A549 (cell line): ENCODE measurements at regions not wholly inside any gene's neighbourhood (a gene's known extent, or its start where the extent isn't known, plus 50 kb on each side); places are given as distances from the start of the nearest gene placed in this dataset.

Experiments
- ATAC-seq, 2 experiments: fragments of 200-7000 bp in 1 of 2; fragments of >200 bp in 1 of 2; cut with Nextera tagmentation in 1 of 2; cut with Tn5 transposase in 1 of 2; 3 replicates each; pipeline versions ENCODE4 v1.8.0 to v1.9.1; 2018 to 2020; ENCODE audit warnings: mild to moderate bottlenecking in 1 of 2, moderate library complexity in 1 of 2
- CTCF ChIA-PET: fragments of 300-600 bp; sonication (Branson Sonifier 250); formaldehyde crosslinking; extraction: SDS; loops from one replicate; lab custom pipeline; 2021; ENCODE audit warnings: antibody characterized with exemption, inconsistent platforms; lab: Yijun Ruan, JAX
- POLR2A ChIA-PET: fragments of 350-600 bp; formaldehyde crosslinking; extraction: SDS; loops from one replicate; lab custom pipeline; 2021; ENCODE audit warnings: antibody characterized with exemption, inconsistent platforms; lab: Yijun Ruan, JAX
- DNase-seq, 2 experiments: peaks; one replicate each; pipeline versions ENCODE4 v3.0.0 to v3.0.0-alpha.2; 2011 to 2016; ENCODE audit warnings: low read depth in 1 of 2, low spot score in 1 of 2
- FAIRE-seq: peaks from 2 replicates; lab custom pipeline; 2011; peaks lifted over from hg19 to GRCh38; lab: Jason Lieb, UNC
- H3K27ac ChIP-seq, 2 experiments: fragments of >200 bp; sonication (Bioruptor Twin); formaldehyde crosslinking; 3 replicates each; pipeline ENCODE4 v1.5.1; 2016 to 2017
- H3K4me1 ChIP-seq: fragments of >200 bp; sonication (Bioruptor Twin); formaldehyde crosslinking; 3 replicates; pipeline ENCODE4 v1.6.1; 2016
- H3K4me2 ChIP-seq: fragments of >200 bp; sonication (Bioruptor Twin); formaldehyde crosslinking; 3 replicates; pipeline ENCODE4 v1.6.1; 2016
- H3K4me3 ChIP-seq: fragments of >200 bp; sonication (Bioruptor Twin); formaldehyde crosslinking; 3 replicates; pipeline ENCODE4 v1.5.1; 2016
- H3K9me3 ChIP-seq: fragments of >200 bp; sonication (Bioruptor Twin); formaldehyde crosslinking; 3 replicates; pipeline ENCODE4 v1.6.1; 2016
- CBX2 ChIP-seq: fragments of 200-600 bp; sonication (generic); IDR thresholded peaks from 2 replicates; pipeline ENCODE4 v1.6.1; 2016; ENCODE audit warnings: low read depth, mild to moderate bottlenecking, borderline replicate concordance
- CEBPB ChIP-seq, 2 experiments: fragments of >200 bp in 1 of 2; sonication (Bioruptor Twin) in 1 of 2; formaldehyde crosslinking in 1 of 2; IDR thresholded peaks; 2 replicates each; pipeline ENCODE4 v1.6.1; 2012 to 2016
- E2F6 ChIP-seq: IDR thresholded peaks from 2 replicates; pipeline ENCODE4 v1.6.1; 2012; ENCODE audit warnings: low read depth, borderline replicate concordance
- EHF ChIP-seq: fragments of 250-450 bp; sonication (Bioruptor Pico); IDR thresholded peaks from 2 replicates; pipeline ENCODE4 v1.5.0; 2020; ENCODE audit warnings: mild to moderate bottlenecking
- EHMT2 ChIP-seq: fragments of 200-600 bp; sonication (generic); IDR thresholded peaks from 2 replicates; pipeline ENCODE4 v1.6.1; 2016; ENCODE audit warnings: antibody characterized with exemption, low read depth, mild to moderate bottlenecking, moderate library complexity
- ELK1 ChIP-seq: fragments of 150-350 bp; IDR thresholded peaks from 2 replicates; pipeline ENCODE4 v1.6.1; 2014; ENCODE audit warnings: low read depth, mild to moderate bottlenecking, low read length
- FOSL2 ChIP-seq, 2 experiments: fragments of 450-650 bp in 1 of 2; fragments of >200 bp in 1 of 2; sonication (Bioruptor Twin) in 1 of 2; formaldehyde crosslinking; IDR thresholded peaks; 2 replicates each; pipeline versions ENCODE4 v1.5.0 to v1.6.1; 2016 to 2020; ENCODE audit warnings: mild to moderate bottlenecking in 1 of 2, moderate library complexity in 1 of 2
- HEYL ChIP-seq: fragments of 250-450 bp; sonication (Bioruptor Pico); IDR thresholded peaks from 2 replicates; pipeline ENCODE4 v1.8.0; 2021; ENCODE audit warnings: mild to moderate bottlenecking, moderate library complexity
- HOXB13 ChIP-seq: fragments of 250-450 bp; sonication (Bioruptor Pico); IDR thresholded peaks from 2 replicates; pipeline ENCODE4 v1.5.0; 2020; ENCODE audit warnings: low read depth, mild to moderate bottlenecking, moderate library complexity
- HOXB5 ChIP-seq: fragments of 250-450 bp; sonication (Bioruptor Pico); IDR thresholded peaks from 2 replicates; pipeline ENCODE4 v1.5.0; 2020; ENCODE audit warnings: mild to moderate bottlenecking, moderate library complexity
- JUN ChIP-seq, 2 experiments: fragments of >200 bp; sonication (Bioruptor Twin); formaldehyde crosslinking; IDR thresholded peaks; 2 replicates in 1 of 2; 3 replicates in 1 of 2; pipeline ENCODE4 v1.6.1; 2016 to 2017
- JUNB ChIP-seq: fragments of >200 bp; sonication (Bioruptor Twin); formaldehyde crosslinking; IDR thresholded peaks from 2 replicates; pipeline ENCODE4 v1.6.1; 2016
- KDM5A ChIP-seq: fragments of 200-600 bp; sonication (generic); IDR thresholded peaks from 2 replicates; pipeline ENCODE4 v1.6.1; 2016; ENCODE audit warnings: antibody characterized with exemption, mild to moderate bottlenecking
- MAFK ChIP-seq: fragments of 450-650 bp; IDR thresholded peaks from 2 replicates; pipeline ENCODE4 v1.6.1; 2014; ENCODE audit not compliant: partially characterized antibody
- MYC ChIP-seq: IDR thresholded peaks from 2 replicates; pipeline ENCODE4 v1.6.1; 2012; ENCODE audit warnings: mild to moderate bottlenecking, inconsistent platforms, low read length, improper control_type of control experiment, borderline replicate concordance
- NPAS2 ChIP-seq: fragments of 250-450 bp; sonication (Bioruptor Pico); IDR thresholded peaks from 2 replicates; pipeline ENCODE4 v1.8.0; 2022; ENCODE audit warnings: mild to moderate bottlenecking, moderate library complexity, borderline replicate concordance
- NR3C1 ChIP-seq: fragments of >200 bp; sonication (Bioruptor Twin); formaldehyde crosslinking; IDR thresholded peaks from 3 replicates; pipeline ENCODE4 v1.6.1; 2017
- PBX3 ChIP-seq: IDR thresholded peaks from 2 replicates; pipeline ENCODE4 v1.6.1; 2012
- PHF8 ChIP-seq: fragments of 200-600 bp; sonication (generic); IDR thresholded peaks from 2 replicates; pipeline ENCODE4 v1.6.1; 2016; ENCODE audit warnings: low read depth, mild to moderate bottlenecking, antibody characterized with exemption, moderate library complexity, borderline replicate concordance
- POLR2A ChIP-seq: IDR thresholded peaks from 2 replicates; pipeline ENCODE4 v1.6.1; 2012; ENCODE audit warnings: mild to moderate bottlenecking, low read length
- POLR2AphosphoS2 ChIP-seq: conservative IDR thresholded peaks from 2 replicates; pipeline ENCODE4 v1.6.1; 2012; ENCODE audit warnings: low read length, improper control_type of control experiment, inconsistent platforms
- RAD21 ChIP-seq, 2 experiments: fragments of >200 bp in 1 of 2; sonication (Bioruptor Twin) in 1 of 2; formaldehyde crosslinking in 1 of 2; IDR thresholded peaks in 1 of 2; conservative IDR thresholded peaks in 1 of 2; 2 replicates in 1 of 2; 3 replicates in 1 of 2; pipeline ENCODE4 v1.6.1; 2012 to 2018; ENCODE audit warnings: inconsistent platforms in 1 of 2
- RCOR1 ChIP-seq: fragments of 150-350 bp; IDR thresholded peaks from 2 replicates; pipeline ENCODE4 v1.6.1; 2014; ENCODE audit warnings: antibody characterized with exemption, low read length, low read depth
- REST ChIP-seq: fragments of 200-600 bp; sonication (generic); IDR thresholded peaks from 2 replicates; pipeline ENCODE4 v1.6.1; 2016; ENCODE audit warnings: antibody characterized with exemption, mild to moderate bottlenecking, moderate library complexity
- RNF2 ChIP-seq: fragments of 200-600 bp; sonication (generic); IDR thresholded peaks from 2 replicates; pipeline ENCODE4 v1.6.1; 2016; ENCODE audit warnings: low read depth, mild to moderate bottlenecking, antibody characterized with exemption, moderate library complexity, borderline replicate concordance
- USF2 ChIP-seq: fragments of 450-650 bp; IDR thresholded peaks from 2 replicates; pipeline ENCODE4 v1.6.1; 2014; ENCODE audit warnings: antibody characterized with exemption
- ZC3H11A ChIP-seq: fragments of 450-650 bp; IDR thresholded peaks from 2 replicates; pipeline ENCODE4 v1.6.1; 2014; ENCODE audit warnings: antibody characterized with exemption, mild to moderate bottlenecking
- WGBS: methylation state at CpG from one replicate; pipeline ENCODE4 v1.1.6; 2017; ENCODE audit errors: missing lambda C conversion rate; 5-methylcytosine and 5-hydroxymethylcytosine counted together

- TF ChIP-seq REST = no peak
- no peak for TF ChIP-seq POLR2AphosphoS2
- no peak for TF ChIP-seq JUN (IDR thresholded peaks at IDR 0.05)
- TF ChIP-seq, all 56 proteins: peak for 0
Measured at GRCh38 chr2:126344493-126344892, 311.5 kb upstream of the GYPC start (continued).

GRCh38 chr2:126345691-126346090, 310.3 kb upstream of the GYPC start:
- FAIRE-seq = no peak

GRCh38 chr2:126356631-126357030, 299.3 kb upstream of the GYPC start:
- H3K27ac ChIP-seq = no peak overlapping the region
- FAIRE-seq (no peak), ATAC-seq (no peak)
- ChIA-PET CTCF (no interaction called here), POLR2A (no interaction called here)
- H3K4me1 ChIP-seq = no peaks in the 10 kb centered on the region
- H3K9me3 ChIP-seq = no peaks in the 10 kb centered on the region
- no peak overlapping the region for H3K4me3 ChIP-seq
- H3K4me2 ChIP-seq = no peak overlapping the region
- no peak for TF ChIP-seq CBX2
- TF ChIP-seq, all 56 proteins: peak for 0
- DNase-seq = no peak
- WGBS = 3% methylated on average over 2 of the region's 2 CpGs

More at GRCh38 chr2:126345691-126346090, 310.3 kb upstream of the GYPC start:
- Histone ChIP-seq H3K4me2 (no peak overlapping the region), H3K4me1 (no peaks in the 10 kb centered on the region), H3K9me3 (no peaks in the 10 kb centered on the region), H3K4me3 (no peak overlapping the region), H3K27ac (no peak overlapping the region)
- 0% methylated on average over 1 of the region's 1 CpG for WGBS
- CTCF ChIA-PET = no interaction called here
- ATAC-seq = no peak
- TF ChIP-seq NPAS2 (CRISPR knock-in tag) (no peak), PHF8 (no peak), FOSL2 (IDR thresholded peaks at IDR 0.05) (no peak), FOSL2 (CRISPR knock-in tag; IDR thresholded peaks at IDR 0.05) (no peak), E2F6 (no peak), RNF2 (no peak), RAD21 (conservative IDR thresholded peaks at IDR 0.05 in 1 of 2, IDR thresholded peaks at IDR 0.05 in 1 of 2) (no peak), HOXB5 (CRISPR knock-in tag) (no peak), HOXB13 (CRISPR knock-in tag) (no peak), EHMT2 (no peak), HEYL (CRISPR knock-in tag) (no peak)
- TF ChIP-seq, all 56 proteins: peak for 0
- no peak for DNase-seq
- POLR2A ChIA-PET = no interaction called here

GRCh38 chr2:126358122-126358521, 297.8 kb upstream of the GYPC start:
- WGBS = 4% methylated on average over 1 of the region's 1 CpG
- no peak for ATAC-seq

More at GRCh38 chr2:126358122-126358521, 297.8 kb upstream of the GYPC start:
- ChIA-PET POLR2A (no interaction called here), CTCF (no interaction called here)
- no peak overlapping the region for H3K4me2 ChIP-seq
- no peak overlapping the region for H3K4me3 ChIP-seq
- no peaks in the 10 kb centered on the region for H3K4me1 ChIP-seq
- no peak overlapping the region for H3K27ac ChIP-seq
- TF ChIP-seq EHF (CRISPR knock-in tag) = no peak
- TF ChIP-seq CEBPB (IDR thresholded peaks at IDR 0.05) = no peak
- no peak for TF ChIP-seq NR3C1
- no peak for TF ChIP-seq MAFK
- TF ChIP-seq ELK1 = no peak
- TF ChIP-seq CBX2 = no peak
- no peak for TF ChIP-seq POLR2A
- no peak for TF ChIP-seq JUNB
- TF ChIP-seq USF2 = no peak
- no peak for TF ChIP-seq ZC3H11A
- no peak for TF ChIP-seq RCOR1
- TF ChIP-seq PBX3 = no peak
- no peak for TF ChIP-seq KDM5A
- TF ChIP-seq MYC = no peak
- FAIRE-seq = no peak
- no peaks in the 10 kb centered on the region for H3K9me3 ChIP-seq
- DNase-seq = no peak
